ENCODE measurements at regions not wholly inside any gene's neighbourhood (a gene's known extent, or its start where the extent isn't known, plus 50 kb on each side); places are given as distances from the start of the nearest gene placed in this dataset.

DNA sequence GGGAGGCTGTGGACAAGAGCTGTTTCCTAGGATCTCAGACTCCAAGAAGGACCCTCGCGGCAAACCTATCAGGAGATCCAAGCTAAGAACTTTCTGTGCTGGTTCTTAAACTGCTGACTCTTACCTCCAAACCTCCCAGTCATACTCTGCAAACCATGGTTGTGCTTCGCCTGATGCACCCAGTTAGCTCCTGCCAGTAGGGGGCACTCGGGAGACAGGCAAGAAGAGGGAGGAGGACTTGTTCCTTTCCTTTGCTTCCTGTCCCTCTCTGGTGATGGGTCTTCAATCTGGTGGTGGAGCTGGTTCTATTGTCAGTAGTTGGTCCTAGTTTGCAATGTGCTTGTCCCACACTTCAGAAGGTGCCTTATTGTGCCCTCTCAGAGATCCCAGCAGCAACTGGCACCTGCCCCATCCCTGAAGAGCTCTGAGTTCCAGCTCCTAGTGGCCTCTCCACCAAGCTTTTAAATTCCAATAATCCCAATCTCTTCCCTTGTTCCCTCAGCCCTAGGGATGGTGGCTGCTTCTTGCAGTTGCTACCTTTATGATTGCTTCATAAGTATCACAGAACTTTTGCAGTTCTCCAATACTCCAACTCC, 113.5 kb upstream of the RPL38 start (continued):
- TF ChIP-seq ZNF274 (IDR thresholded peaks at IDR 0.05; ENCODE audit: borderline replicate concordance, extremely low read depth, low read length): no peak
- peak; percentile 38; the same call in 1 of the 2 replicates for TF ChIP-seq YY1 (IDR thresholded peaks at IDR 0.05; ENCODE audit: low read depth, low read length)
- TF ChIP-seq, protein P1, sequence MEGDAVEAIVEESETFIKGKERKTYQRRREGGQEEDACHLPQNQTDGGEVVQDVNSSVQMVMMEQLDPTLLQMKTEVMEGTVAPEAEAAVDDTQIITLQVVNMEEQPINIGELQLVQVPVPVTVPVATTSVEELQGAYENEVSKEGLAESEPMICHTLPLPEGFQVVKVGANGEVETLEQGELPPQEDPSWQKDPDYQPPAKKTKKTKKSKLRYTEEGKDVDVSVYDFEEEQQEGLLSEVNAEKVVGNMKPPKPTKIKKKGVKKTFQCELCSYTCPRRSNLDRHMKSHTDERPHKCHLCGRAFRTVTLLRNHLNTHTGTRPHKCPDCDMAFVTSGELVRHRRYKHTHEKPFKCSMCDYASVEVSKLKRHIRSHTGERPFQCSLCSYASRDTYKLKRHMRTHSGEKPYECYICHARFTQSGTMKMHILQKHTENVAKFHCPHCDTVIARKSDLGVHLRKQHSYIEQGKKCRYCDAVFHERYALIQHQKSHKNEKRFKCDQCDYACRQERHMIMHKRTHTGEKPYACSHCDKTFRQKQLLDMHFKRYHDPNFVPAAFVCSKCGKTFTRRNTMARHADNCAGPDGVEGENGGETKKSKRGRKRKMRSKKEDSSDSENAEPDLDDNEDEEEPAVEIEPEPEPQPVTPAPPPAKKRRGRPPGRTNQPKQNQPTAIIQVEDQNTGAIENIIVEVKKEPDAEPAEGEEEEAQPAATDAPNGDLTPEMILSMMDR (IDR thresholded peaks at IDR 0.05; ENCODE audit: control extremely low read depth in 1 of 3, insufficient read depth in 1 of 3, low read depth in 1 of 3, low read length in 3 of 3): peak; percentile 91 to 99 (median 97)
- TF ChIP-seq CEBPB (IDR thresholded peaks at IDR 0.05; ENCODE audit: low read depth, low read length): no peak
- TF ChIP-seq CREB1 (IDR thresholded peaks at IDR 0.05): peak; percentile 38; the same call in 1 of the 2 replicates
- no peak for TF ChIP-seq SP4 (IDR thresholded peaks at IDR 0.05; ENCODE audit: low read length)
- no peak for TF ChIP-seq BRCA1 (IDR thresholded peaks at IDR 0.05; ENCODE audit: low read depth, low read length)
- TF ChIP-seq, protein P2, sequence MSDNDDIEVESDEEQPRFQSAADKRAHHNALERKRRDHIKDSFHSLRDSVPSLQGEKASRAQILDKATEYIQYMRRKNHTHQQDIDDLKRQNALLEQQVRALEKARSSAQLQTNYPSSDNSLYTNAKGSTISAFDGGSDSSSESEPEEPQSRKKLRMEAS (IDR thresholded peaks at IDR 0.05): peak; percentile 13; the same call in 1 of the 2 replicates
- TF ChIP-seq POLR2A (IDR thresholded peaks at IDR 0.05; ENCODE audit: control extremely low read depth in 1 of 2, low read depth in 2 of 2, low read length in 2 of 2): no peak
- TF ChIP-seq, protein P3, sequence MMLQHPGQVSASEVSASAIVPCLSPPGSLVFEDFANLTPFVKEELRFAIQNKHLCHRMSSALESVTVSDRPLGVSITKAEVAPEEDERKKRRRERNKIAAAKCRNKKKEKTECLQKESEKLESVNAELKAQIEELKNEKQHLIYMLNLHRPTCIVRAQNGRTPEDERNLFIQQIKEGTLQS (IDR thresholded peaks at IDR 0.05; ENCODE audit: insufficient read depth, low read depth, low read length): no peak
